GM23338 (cell line): ENCODE measurements at regions not wholly inside any gene's neighbourhood (a gene's known extent, or its start where the extent isn't known, plus 50 kb on each side); places are given as distances from the start of the nearest gene placed in this dataset.

Experiments
- ATAC-seq: fragments of 200-7000 bp; cut with Tn5 transposase; 3 replicates; pipeline ENCODE4 v1.9.1; 2020
- DNase-seq: peaks from one replicate; pipeline ENCODE4 v3.0.0-alpha.2; 2015; ENCODE audit warnings: low spot score
- H2AFZ ChIP-seq: fragments of 200-600 bp; sonication (generic); 2 replicates; pipeline ENCODE4 v1.8.0; 2016; ENCODE audit warnings: antibody characterized with exemption, mild to moderate bottlenecking, moderate library complexity
- H3F3A ChIP-seq: fragments of 200-600 bp; sonication (generic); replicated peaks from 2 replicates; pipeline ENCODE4 v1.8.0; 2017; ENCODE audit warnings: antibody characterized with exemption, mixed run types, low read depth
- H3K27ac ChIP-seq: fragments of 200-600 bp; sonication (generic); 2 replicates; pipeline ENCODE4 v1.6.1; 2016; ENCODE audit warnings: low read depth
- H3K27me3 ChIP-seq: fragments of 200-600 bp; sonication (generic); 2 replicates; pipeline ENCODE4 v1.8.0; 2016; ENCODE audit warnings: mild to moderate bottlenecking, mixed run types, moderate library complexity; ENCODE audit not compliant: insufficient read depth
- H3K36me3 ChIP-seq: fragments of 200-600 bp; sonication (generic); 2 replicates; pipeline ENCODE4 v1.8.0; 2016; ENCODE audit warnings: mild to moderate bottlenecking; ENCODE audit not compliant: insufficient read depth
- H3K4me1 ChIP-seq: fragments of 200-600 bp; sonication (generic); 2 replicates; pipeline ENCODE4 v1.8.0; 2016; ENCODE audit warnings: mild to moderate bottlenecking, moderate library complexity; ENCODE audit not compliant: insufficient read depth
- H3K4me2 ChIP-seq: fragments of 200-600 bp; sonication (generic); 2 replicates; pipeline ENCODE4 v1.7.1; 2017; ENCODE audit warnings: mixed run types
- H3K4me3 ChIP-seq: fragments of 200-600 bp; sonication (generic); 2 replicates; pipeline ENCODE4 v1.6.1; 2016; ENCODE audit warnings: mixed run types
- H3K79me2 ChIP-seq: fragments of 200-600 bp; sonication (generic); replicated peaks from 2 replicates; pipeline ENCODE4 v1.8.0; 2017; ENCODE audit warnings: mild to moderate bottlenecking; ENCODE audit not compliant: insufficient read depth
- H3K9me2 ChIP-seq: fragments of 200-600 bp; sonication (generic); 2 replicates; pipeline ENCODE4 v1.8.0; 2017; ENCODE audit not compliant: insufficient read depth
- H4K20me1 ChIP-seq: fragments of 200-600 bp; sonication (generic); replicated peaks from 2 replicates; pipeline ENCODE4 v1.8.0; 2017; ENCODE audit warnings: mild to moderate bottlenecking; ENCODE audit not compliant: insufficient read depth
- H3K27ac Mint-ChIP-seq: 2 replicates; pipeline ENCODE4 v1.8.0; 2020; ENCODE audit warnings: inconsistent platforms, mild to moderate bottlenecking, moderate library complexity, mixed read lengths
- H3K27me3 Mint-ChIP-seq: 3 replicates; pipeline ENCODE4 v1.8.0; 2022; ENCODE audit warnings: low read depth, mild to moderate bottlenecking, moderate library complexity, mixed read lengths, inconsistent platforms; ENCODE audit not compliant: insufficient read depth, poor library complexity
- H3K36me3 Mint-ChIP-seq: 3 replicates; pipeline ENCODE4 v1.8.0; 2021; ENCODE audit warnings: low read depth, mild to moderate bottlenecking, inconsistent platforms, moderate library complexity, mixed read lengths
- H3K4me1 Mint-ChIP-seq: 3 replicates; pipeline ENCODE4 v1.8.0; 2020; ENCODE audit warnings: mild to moderate bottlenecking, inconsistent platforms, mixed read lengths
- H3K4me3 Mint-ChIP-seq: 3 replicates; pipeline ENCODE4 v1.8.0; 2021; ENCODE audit warnings: moderate library complexity, mild to moderate bottlenecking, inconsistent platforms, mixed read lengths
- H3K9me3 Mint-ChIP-seq: 3 replicates; pipeline ENCODE4 v1.8.0; 2020; ENCODE audit warnings: moderate library complexity, mild to moderate bottlenecking, inconsistent platforms, mixed read lengths
- CREB1 ChIP-seq: fragments of 250-450 bp; sonication (Bioruptor Pico); IDR thresholded peaks from 2 replicates; pipeline ENCODE4 v1.5.0; 2020; ENCODE audit warnings: low read depth, mild to moderate bottlenecking, moderate library complexity
- EZH2phosphoT487 ChIP-seq: fragments of 200-600 bp; sonication (generic); IDR thresholded peaks from one replicate; pipeline ENCODE4 v1.8.1; 2018; ENCODE audit warnings: antibody characterized with exemption; ENCODE audit not compliant: unreplicated experiment
- NANOG ChIP-seq: IDR thresholded peaks from 2 replicates; pipeline ENCODE4 v1.6.1; 2016; ENCODE audit warnings: antibody characterized with exemption, borderline replicate concordance
- POLR2AphosphoS5 ChIP-seq: IDR thresholded peaks from 2 replicates; pipeline ENCODE4 v1.6.1; 2016; ENCODE audit warnings: antibody characterized with exemption, low read depth
- ZNF331 ChIP-seq: fragments of 250-450 bp; sonication (Bioruptor Pico); IDR thresholded peaks from 2 replicates; pipeline ENCODE4 v1.5.0; 2020; ENCODE audit warnings: low read depth, mild to moderate bottlenecking, moderate library complexity
- TF ChIP-seq, protein P1 (sequence below), 2 experiments: fragments of 200-600 bp in 1 of 2; sonication (generic) in 1 of 2; conservative IDR thresholded peaks; 2 replicates each; pipeline versions ENCODE4 v1.5.1 to v1.6.1; 2016 to 2017; ENCODE audit warnings: antibody characterized with exemption in 2 of 2, low read depth in 2 of 2, mild to moderate bottlenecking in 2 of 2, moderate library complexity in 1 of 2
- TF ChIP-seq, protein P2 (sequence below): fragments of 250-450 bp; sonication (Bioruptor Pico); IDR thresholded peaks from 2 replicates; pipeline ENCODE4 v1.5.0; 2020; ENCODE audit warnings: mild to moderate bottlenecking, moderate library complexity
- TF ChIP-seq, protein P3 (sequence below): IDR thresholded peaks from one replicate; pipeline ENCODE4 v1.6.1; 2018; ENCODE audit warnings: antibody characterized with exemption; ENCODE audit not compliant: unreplicated experiment

DNA sequence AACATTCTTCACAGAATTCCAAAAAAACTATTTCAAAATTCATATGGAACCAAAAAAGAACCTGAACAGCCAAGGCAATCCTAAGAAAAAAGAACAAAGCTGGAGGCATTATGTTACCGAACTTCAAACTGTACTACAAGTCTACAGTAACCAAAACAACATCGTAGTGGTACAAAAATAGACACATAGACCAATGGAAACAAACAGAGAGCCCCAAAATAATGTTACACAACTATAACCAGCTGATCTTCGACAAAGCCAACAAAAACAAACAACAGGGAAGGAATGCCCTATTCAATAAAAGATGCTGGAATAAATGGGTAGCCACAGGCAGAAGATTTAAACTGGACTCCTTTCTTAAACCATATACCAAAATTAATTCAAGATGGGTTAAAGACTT is 1189.6 kb downstream of the PCDH18 start:
- H3K36me3 ChIP-seq = no peaks in the 10 kb centered on the region
- H3K4me2 ChIP-seq = no peak overlapping the region
- peaks cover 4% of the 10 kb centered on the region; the same call in 1 of the 2 replicates for H3K9me2 ChIP-seq
- Mint-ChIP-seq H3K27me3 (no peaks in the 10 kb centered on the region), H3K9me3 (no peaks in the 10 kb centered on the region), H3K4me3 (no peak overlapping the region), H3K4me1 (no peaks in the 10 kb centered on the region), H3K36me3 (no peaks in the 10 kb centered on the region), H3K27ac (peak overlapping the region; percentile 26; the same call in 1 of the 2 replicates)
- H3K79me2 ChIP-seq = no peaks in the 10 kb centered on the region
- no peak overlapping the region for H2AFZ ChIP-seq
- no peaks in the 10 kb centered on the region for H3K27me3 ChIP-seq
- no peak overlapping the region for H3K27ac ChIP-seq
- no peaks in the 10 kb centered on the region for H4K20me1 ChIP-seq
- no peaks in the 10 kb centered on the region for H3F3A ChIP-seq
- DNase-seq = no peak
- TF ChIP-seq, protein P1, sequence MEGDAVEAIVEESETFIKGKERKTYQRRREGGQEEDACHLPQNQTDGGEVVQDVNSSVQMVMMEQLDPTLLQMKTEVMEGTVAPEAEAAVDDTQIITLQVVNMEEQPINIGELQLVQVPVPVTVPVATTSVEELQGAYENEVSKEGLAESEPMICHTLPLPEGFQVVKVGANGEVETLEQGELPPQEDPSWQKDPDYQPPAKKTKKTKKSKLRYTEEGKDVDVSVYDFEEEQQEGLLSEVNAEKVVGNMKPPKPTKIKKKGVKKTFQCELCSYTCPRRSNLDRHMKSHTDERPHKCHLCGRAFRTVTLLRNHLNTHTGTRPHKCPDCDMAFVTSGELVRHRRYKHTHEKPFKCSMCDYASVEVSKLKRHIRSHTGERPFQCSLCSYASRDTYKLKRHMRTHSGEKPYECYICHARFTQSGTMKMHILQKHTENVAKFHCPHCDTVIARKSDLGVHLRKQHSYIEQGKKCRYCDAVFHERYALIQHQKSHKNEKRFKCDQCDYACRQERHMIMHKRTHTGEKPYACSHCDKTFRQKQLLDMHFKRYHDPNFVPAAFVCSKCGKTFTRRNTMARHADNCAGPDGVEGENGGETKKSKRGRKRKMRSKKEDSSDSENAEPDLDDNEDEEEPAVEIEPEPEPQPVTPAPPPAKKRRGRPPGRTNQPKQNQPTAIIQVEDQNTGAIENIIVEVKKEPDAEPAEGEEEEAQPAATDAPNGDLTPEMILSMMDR (conservative IDR thresholded peaks at IDR 0.05; ENCODE audit: low read depth in 2 of 2) = no peak
- TF ChIP-seq, protein P2, sequence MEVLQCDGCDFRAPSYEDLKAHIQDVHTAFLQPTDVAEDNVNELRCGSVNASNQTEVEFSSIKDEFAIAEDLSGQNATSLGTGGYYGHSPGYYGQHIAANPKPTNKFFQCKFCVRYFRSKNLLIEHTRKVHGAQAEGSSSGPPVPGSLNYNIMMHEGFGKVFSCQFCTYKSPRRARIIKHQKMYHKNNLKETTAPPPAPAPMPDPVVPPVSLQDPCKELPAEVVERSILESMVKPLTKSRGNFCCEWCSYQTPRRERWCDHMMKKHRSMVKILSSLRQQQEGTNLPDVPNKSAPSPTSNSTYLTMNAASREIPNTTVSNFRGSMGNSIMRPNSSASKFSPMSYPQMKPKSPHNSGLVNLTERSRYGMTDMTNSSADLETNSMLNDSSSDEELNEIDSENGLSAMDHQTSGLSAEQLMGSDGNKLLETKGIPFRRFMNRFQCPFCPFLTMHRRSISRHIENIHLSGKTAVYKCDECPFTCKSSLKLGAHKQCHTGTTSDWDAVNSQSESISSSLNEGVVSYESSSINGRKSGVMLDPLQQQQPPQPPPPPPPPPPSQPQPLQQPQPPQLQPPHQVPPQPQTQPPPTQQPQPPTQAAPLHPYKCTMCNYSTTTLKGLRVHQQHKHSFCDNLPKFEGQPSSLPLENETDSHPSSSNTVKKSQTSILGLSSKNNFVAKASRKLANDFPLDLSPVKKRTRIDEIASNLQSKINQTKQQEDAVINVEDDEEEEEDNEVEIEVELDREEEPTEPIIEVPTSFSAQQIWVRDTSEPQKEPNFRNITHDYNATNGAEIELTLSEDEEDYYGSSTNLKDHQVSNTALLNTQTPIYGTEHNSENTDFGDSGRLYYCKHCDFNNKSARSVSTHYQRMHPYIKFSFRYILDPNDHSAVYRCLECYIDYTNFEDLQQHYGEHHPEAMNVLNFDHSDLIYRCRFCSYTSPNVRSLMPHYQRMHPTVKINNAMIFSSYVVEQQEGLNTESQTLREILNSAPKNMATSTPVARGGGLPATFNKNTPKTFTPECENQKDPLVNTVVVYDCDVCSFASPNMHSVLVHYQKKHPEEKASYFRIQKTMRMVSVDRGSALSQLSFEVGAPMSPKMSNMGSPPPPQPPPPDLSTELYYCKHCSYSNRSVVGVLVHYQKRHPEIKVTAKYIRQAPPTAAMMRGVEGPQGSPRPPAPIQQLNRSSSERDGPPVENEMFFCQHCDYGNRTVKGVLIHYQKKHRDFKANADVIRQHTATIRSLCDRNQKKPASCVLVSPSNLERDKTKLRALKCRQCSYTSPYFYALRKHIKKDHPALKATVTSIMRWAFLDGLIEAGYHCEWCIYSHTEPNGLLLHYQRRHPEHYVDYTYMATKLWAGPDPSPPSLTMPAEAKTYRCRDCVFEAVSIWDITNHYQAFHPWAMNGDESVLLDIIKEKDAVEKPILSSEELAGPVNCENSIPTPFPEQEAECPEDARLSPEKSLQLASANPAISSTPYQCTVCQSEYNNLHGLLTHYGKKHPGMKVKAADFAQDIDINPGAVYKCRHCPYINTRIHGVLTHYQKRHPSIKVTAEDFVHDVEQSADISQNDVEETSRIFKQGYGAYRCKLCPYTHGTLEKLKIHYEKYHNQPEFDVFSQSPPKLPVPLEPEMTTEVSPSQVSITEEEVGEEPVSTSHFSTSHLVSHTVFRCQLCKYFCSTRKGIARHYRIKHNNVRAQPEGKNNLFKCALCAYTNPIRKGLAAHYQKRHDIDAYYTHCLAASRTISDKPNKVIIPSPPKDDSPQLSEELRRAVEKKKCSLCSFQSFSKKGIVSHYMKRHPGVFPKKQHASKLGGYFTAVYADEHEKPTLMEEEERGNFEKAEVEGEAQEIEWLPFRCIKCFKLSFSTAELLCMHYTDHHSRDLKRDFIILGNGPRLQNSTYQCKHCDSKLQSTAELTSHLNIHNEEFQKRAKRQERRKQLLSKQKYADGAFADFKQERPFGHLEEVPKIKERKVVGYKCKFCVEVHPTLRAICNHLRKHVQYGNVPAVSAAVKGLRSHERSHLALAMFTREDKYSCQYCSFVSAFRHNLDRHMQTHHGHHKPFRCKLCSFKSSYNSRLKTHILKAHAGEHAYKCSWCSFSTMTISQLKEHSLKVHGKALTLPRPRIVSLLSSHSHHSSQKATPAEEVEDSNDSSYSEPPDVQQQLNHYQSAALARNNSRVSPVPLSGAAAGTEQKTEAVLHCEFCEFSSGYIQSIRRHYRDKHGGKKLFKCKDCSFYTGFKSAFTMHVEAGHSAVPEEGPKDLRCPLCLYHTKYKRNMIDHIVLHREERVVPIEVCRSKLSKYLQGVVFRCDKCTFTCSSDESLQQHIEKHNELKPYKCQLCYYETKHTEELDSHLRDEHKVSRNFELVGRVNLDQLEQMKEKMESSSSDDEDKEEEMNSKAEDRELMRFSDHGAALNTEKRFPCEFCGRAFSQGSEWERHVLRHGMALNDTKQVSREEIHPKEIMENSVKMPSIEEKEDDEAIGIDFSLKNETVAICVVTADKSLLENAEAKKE (CRISPR knock-in tag) = no peak
- no peaks in the 10 kb centered on the region for H3K4me1 ChIP-seq
- no peak for ATAC-seq
- H3K4me3 ChIP-seq = no peak overlapping the region

DNA sequence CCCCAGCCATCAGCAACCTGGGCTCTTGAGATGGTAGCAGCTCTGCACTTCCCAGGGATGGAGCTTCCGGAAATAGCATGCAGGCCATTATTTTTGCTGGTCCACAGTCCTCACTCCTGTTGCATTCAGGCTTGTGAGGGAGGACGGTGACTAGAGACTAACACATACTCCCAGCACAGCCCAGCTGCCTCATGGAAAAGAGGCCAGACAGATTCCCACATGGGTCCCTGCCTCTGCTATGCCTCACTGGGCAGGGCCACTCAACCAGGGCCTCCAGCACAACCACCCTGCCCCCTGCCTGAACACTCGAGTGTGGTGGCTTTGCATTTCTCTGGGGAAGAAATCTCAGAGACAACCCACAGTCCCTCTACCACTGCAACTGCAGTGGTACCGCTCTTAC is 1195.1 kb downstream of the PCDH18 start:
- Histone ChIP-seq H3F3A (no peaks in the 10 kb centered on the region), H3K4me1 (no peaks in the 10 kb centered on the region), H3K4me2 (no peak overlapping the region), H3K9me2 (peaks cover 17% of the 10 kb centered on the region), H3K36me3 (no peaks in the 10 kb centered on the region), H3K4me3 (no peak overlapping the region), H3K27ac (no peak overlapping the region), H2AFZ (no peak overlapping the region), H3K27me3 (no peaks in the 10 kb centered on the region), H4K20me1 (no peaks in the 10 kb centered on the region), H3K79me2 (no peaks in the 10 kb centered on the region)
- no peaks in the 10 kb centered on the region for H3K9me3 Mint-ChIP-seq
- no peak overlapping the region for H3K4me3 Mint-ChIP-seq
- no peaks in the 10 kb centered on the region for H3K36me3 Mint-ChIP-seq
- no peak overlapping the region for H3K27ac Mint-ChIP-seq
- no peak for DNase-seq
- no peak for ATAC-seq
- H3K4me1 Mint-ChIP-seq = no peaks in the 10 kb centered on the region
- no peaks in the 10 kb centered on the region for H3K27me3 Mint-ChIP-seq
- TF ChIP-seq ZNF331 (CRISPR knock-in tag) = no peak
- TF ChIP-seq, protein P3, sequence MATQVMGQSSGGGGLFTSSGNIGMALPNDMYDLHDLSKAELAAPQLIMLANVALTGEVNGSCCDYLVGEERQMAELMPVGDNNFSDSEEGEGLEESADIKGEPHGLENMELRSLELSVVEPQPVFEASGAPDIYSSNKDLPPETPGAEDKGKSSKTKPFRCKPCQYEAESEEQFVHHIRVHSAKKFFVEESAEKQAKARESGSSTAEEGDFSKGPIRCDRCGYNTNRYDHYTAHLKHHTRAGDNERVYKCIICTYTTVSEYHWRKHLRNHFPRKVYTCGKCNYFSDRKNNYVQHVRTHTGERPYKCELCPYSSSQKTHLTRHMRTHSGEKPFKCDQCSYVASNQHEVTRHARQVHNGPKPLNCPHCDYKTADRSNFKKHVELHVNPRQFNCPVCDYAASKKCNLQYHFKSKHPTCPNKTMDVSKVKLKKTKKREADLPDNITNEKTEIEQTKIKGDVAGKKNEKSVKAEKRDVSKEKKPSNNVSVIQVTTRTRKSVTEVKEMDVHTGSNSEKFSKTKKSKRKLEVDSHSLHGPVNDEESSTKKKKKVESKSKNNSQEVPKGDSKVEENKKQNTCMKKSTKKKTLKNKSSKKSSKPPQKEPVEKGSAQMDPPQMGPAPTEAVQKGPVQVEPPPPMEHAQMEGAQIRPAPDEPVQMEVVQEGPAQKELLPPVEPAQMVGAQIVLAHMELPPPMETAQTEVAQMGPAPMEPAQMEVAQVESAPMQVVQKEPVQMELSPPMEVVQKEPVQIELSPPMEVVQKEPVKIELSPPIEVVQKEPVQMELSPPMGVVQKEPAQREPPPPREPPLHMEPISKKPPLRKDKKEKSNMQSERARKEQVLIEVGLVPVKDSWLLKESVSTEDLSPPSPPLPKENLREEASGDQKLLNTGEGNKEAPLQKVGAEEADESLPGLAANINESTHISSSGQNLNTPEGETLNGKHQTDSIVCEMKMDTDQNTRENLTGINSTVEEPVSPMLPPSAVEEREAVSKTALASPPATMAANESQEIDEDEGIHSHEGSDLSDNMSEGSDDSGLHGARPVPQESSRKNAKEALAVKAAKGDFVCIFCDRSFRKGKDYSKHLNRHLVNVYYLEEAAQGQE = no peak
- TF ChIP-seq EZH2phosphoT487 = no peak
- no peak for TF ChIP-seq NANOG
- TF ChIP-seq POLR2AphosphoS5 = no peak
- TF ChIP-seq, protein P1 (conservative IDR thresholded peaks at IDR 0.05; ENCODE audit: low read depth in 2 of 2) = no peak
- no peak for TF ChIP-seq CREB1 (CRISPR knock-in tag)
